Peyer's patch (tissue), 4 donors: ENCODE measurements at regions not wholly inside any gene's neighbourhood (a gene's known extent, or its start where the extent isn't known, plus 50 kb on each side); places are given as distances from the start of the nearest gene placed in this dataset.

Source experiments
- DNase-seq, 3 donors: peaks; one replicate each; pipeline ENCODE4 v3.0.0-alpha.2; 2017 to 2019
- H3K27ac ChIP-seq, 4 donors: fragments of 200-600 bp; sonication (generic); one replicate each; pipeline ENCODE4 v1.5.1; 2016 to 2019
- H3K27me3 ChIP-seq, 2 donors: fragments of 200-600 bp; sonication (generic); one replicate each; pipeline ENCODE4 v1.5.1; 2019
- H3K36me3 ChIP-seq, 3 donors: fragments of 200-600 bp; sonication (generic); one replicate each; pipeline ENCODE4 v1.5.1; 2016 to 2019
- H3K4me1 ChIP-seq, 4 donors: fragments of 200-600 bp; sonication (generic); one replicate each; pipeline ENCODE4 v1.5.1; 2016 to 2019
- H3K4me3 ChIP-seq, 4 donors: fragments of 200-600 bp; sonication (generic); 1 replicate in 3 of 4; 2 replicates in 1 of 4; pipeline ENCODE4 v1.5.1; 2016 to 2019; ENCODE audit warnings: mild to moderate bottlenecking in 1 of 4
- H3K9me3 ChIP-seq, 4 donors: fragments of 200-600 bp; sonication (generic); one replicate each; pipeline ENCODE4 v1.5.1; 2016 to 2019; ENCODE audit warnings: mild to moderate bottlenecking in 1 of 4
- POLR2A ChIP-seq, 2 donors: fragments of 450-650 bp; IDR thresholded peaks; one replicate each; pipeline ENCODE4 v1.5.1; 2017; ENCODE audit warnings: antibody characterized with exemption in 2 of 2, mild to moderate bottlenecking in 2 of 2, moderate library complexity in 2 of 2
- TF ChIP-seq, protein P1 (sequence below), 6 experiments: fragments of 450-650 bp in 4 of 6; fragments of 200-600 bp in 2 of 6; sonication (generic) in 1 of 6; IDR thresholded peaks; one replicate each; pipeline ENCODE4 v1.5.1; 2017 to 2019; ENCODE audit warnings: antibody characterized with exemption in 6 of 6, mild to moderate bottlenecking in 3 of 6, moderate library complexity in 1 of 6

DNA sequence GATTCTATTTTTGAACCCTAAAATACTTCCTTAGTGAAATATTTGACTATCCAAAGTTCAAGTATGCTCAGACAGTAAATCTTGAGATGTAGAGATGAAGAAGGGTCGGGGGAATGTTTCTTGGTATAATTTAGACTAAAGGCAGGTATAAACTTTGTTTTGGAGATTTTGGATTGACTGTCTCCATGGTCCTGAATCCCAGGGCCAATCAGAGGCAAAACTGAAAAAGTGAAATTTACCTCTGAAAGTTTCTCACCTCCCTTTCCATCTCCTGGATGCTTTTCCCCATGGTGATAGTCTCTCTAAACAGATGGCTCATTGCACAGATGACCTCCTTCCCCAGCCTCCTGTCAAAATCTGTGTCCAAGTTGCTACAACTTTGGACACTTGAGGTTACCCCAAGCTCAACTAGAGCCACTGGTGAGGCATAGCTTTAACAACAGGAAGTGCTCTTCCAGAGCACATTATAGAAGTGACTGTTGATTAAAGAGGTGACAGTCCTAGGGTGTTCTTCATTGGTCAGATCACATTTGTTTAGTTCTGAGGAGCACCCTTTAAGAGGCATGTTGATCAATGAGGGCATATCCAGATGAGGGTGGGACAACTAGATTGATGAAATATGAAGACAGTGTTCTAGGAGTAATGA, 128.4 kb downstream of the AKAP11 start:
- Histone ChIP-seq H3K9me3 (no peaks in the 10 kb centered on the region), H3K4me1 (peaks cover 0 to 13% (median 2%) of the 10 kb centered on the region in 4 donors), H3K27me3 (no peaks in the 10 kb centered on the region), H3K4me3 (no peak overlapping the region), H3K36me3 (no peaks in the 10 kb centered on the region), H3K27ac (no peak overlapping the region)
- TF ChIP-seq POLR2A (IDR thresholded peaks at IDR 0.05), result no peak
- TF ChIP-seq, protein P1, sequence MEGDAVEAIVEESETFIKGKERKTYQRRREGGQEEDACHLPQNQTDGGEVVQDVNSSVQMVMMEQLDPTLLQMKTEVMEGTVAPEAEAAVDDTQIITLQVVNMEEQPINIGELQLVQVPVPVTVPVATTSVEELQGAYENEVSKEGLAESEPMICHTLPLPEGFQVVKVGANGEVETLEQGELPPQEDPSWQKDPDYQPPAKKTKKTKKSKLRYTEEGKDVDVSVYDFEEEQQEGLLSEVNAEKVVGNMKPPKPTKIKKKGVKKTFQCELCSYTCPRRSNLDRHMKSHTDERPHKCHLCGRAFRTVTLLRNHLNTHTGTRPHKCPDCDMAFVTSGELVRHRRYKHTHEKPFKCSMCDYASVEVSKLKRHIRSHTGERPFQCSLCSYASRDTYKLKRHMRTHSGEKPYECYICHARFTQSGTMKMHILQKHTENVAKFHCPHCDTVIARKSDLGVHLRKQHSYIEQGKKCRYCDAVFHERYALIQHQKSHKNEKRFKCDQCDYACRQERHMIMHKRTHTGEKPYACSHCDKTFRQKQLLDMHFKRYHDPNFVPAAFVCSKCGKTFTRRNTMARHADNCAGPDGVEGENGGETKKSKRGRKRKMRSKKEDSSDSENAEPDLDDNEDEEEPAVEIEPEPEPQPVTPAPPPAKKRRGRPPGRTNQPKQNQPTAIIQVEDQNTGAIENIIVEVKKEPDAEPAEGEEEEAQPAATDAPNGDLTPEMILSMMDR (IDR thresholded peaks at IDR 0.05), result no peak
- no peak for DNase-seq

DNA sequence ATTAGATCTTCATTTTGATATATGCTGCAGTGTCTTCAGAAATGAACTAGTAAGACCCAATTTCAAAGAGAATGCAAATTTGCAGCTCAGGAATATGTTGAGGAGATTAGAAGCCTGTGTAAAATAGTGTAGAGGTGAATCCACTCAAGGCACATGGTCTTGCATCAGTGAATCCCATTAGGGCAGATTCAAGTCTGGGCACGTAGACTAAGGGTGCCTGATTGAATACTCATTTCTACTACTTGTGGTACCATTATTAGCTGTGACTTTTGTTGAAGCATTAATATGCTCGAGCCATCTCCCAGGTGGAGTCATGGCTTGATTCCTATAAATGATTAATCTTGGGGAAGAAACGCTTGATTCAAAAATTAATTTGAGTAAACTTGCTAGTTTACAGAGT, 129.4 kb downstream of the AKAP11 start:
- TF ChIP-seq POLR2A (IDR thresholded peaks at IDR 0.05), result no peak
- TF ChIP-seq, protein P1 (IDR thresholded peaks at IDR 0.05), result no peak
- DNase-seq, result no peak
- Histone ChIP-seq H3K27me3 (no peaks in the 10 kb centered on the region), H3K4me1 (peaks cover 0 to 7% (median 0%) of the 10 kb centered on the region in 4 donors), H3K36me3 (no peaks in the 10 kb centered on the region), H3K27ac (no peak overlapping the region), H3K4me3 (no peak overlapping the region), H3K9me3 (no peaks in the 10 kb centered on the region)

DNA sequence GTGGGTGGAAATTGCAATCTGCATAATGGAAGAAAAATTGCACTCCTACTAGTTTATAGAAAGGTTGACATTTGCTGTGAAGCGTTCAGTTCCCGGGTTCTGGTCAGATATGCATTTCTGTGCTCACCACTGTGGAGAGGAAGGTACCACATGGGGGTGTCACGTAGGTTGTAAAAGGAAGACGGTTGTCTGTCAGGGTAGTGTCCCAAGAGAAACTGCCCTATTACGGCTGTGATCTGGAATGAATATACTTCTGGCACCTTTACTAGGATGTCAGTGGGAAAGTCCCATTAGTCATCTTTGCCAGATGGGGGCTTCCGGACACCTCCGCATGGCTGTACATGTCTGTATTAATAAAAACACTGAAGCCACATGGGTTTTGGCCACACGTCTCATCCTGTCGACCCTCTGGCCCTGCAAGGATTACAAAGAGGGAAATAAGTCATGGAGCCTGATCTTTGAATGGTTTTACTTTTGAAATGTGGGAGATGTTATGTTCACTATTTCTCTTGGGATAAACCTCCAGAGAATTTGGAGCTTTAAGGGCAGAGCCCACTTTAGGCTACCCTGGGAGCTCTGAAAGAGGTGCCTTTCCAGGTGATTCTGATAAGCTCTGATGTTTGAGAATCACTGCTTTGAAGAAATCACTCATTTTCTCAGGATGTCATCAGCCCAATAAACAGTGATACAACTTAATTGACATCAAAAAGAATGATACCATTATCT, 133.9 kb downstream of the AKAP11 start:
- DNase-seq, result peak in 1 of 3 donors; percentile 48
- peak overlapping the region in 1 of 4 donors; percentile 71 for H3K27ac ChIP-seq
- TF ChIP-seq POLR2A (IDR thresholded peaks at IDR 0.05), result no peak
- TF ChIP-seq, protein P1 (IDR thresholded peaks at IDR 0.05), result no peak
- no peak overlapping the region for H3K4me3 ChIP-seq
- H3K4me1 ChIP-seq, result peaks cover 0 to 3% (median 0%) of the 10 kb centered on the region in 4 donors
- no peaks in the 10 kb centered on the region for H3K9me3 ChIP-seq
- H3K36me3 ChIP-seq, result no peaks in the 10 kb centered on the region
- no peaks in the 10 kb centered on the region for H3K27me3 ChIP-seq

DNA sequence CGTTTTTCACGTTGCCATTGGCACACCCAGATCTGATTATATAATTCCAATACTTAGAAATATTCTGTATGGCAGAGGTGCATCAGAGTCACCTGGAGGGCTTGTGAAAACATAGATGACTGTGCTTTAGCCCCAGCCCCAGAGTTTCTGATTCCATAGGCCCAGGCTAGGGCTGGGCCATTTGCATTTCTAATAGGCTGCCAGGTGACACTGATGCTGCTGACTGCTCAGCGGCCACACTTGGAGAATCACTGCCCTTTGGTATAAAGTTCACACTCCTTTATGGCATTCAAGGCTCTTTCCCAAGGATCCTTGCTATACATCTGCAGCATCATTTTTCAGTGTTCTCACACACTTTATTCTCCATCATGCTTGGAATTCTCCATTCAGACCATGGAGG, 137.1 kb downstream of the AKAP11 start:
- TF ChIP-seq, protein P1 (IDR thresholded peaks at IDR 0.05), result no peak
- TF ChIP-seq POLR2A (IDR thresholded peaks at IDR 0.05), result no peak
- Histone ChIP-seq H3K4me1 (peaks cover 0 to 3% (median 0%) of the 10 kb centered on the region in 4 donors), H3K27ac (no peak overlapping the region), H3K4me3 (no peak overlapping the region), H3K36me3 (no peaks in the 10 kb centered on the region), H3K9me3 (no peaks in the 10 kb centered on the region), H3K27me3 (no peaks in the 10 kb centered on the region)
- DNase-seq, result no peak

DNA sequence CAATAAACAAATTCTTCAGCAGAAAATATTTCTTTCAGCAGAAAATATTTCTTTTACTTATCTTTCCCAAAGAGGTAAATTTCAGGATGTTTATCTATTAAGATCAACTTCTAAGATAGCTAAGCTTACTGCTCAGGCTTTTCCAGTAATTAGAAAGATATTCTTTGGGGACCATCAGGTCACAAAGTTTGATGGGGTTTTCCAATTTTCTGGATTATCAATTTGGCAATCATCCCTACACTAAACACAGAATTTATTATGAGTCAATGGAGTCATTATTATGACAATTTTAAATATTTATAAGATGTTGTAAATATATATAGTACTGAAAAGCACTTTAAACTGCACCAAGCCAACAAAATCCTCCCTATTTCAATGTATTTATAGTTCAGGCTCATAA, 137.6 kb downstream of the AKAP11 start:
- no peak for TF ChIP-seq POLR2A (IDR thresholded peaks at IDR 0.05)
- TF ChIP-seq, protein P1 (IDR thresholded peaks at IDR 0.05), result no peak
- H3K4me1 ChIP-seq, result peaks cover 0 to 3% (median 0%) of the 10 kb centered on the region in 4 donors

More for the DNA sequence above, 137.6 kb downstream of the AKAP11 start:
- Histone ChIP-seq H3K27ac (no peak overlapping the region), H3K36me3 (no peaks in the 10 kb centered on the region), H3K9me3 (no peaks in the 10 kb centered on the region), H3K27me3 (no peaks in the 10 kb centered on the region), H3K4me3 (no peak overlapping the region)
- no peak for DNase-seq
